ENCODE measurements at regions not wholly inside any gene's neighbourhood (a gene's known extent, or its start where the extent isn't known, plus 50 kb on each side); places are given as distances from the start of the nearest gene placed in this dataset.
A peak's percentile ranks its signal among the peaks of the same experiment; 100 is the strongest.

DNA sequence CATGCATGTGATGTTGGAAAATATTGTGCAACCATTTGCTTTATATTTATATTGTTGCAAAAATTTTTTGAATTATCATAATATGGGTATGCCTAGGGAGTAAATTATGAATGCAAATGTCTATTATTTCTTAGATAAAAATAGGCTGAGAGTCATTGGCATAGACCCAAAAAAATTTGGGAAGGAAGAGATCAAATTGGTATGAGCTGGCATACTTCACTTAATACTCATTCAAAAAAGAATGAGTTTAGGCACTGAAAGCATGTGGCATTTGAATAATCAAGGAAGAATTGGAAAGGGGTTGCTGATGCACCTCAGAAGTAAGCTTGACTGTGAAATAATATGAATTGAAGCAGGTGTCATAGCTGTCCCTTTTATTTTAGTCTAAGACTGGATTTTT is 764.0 kb upstream of the DPPA4 start:
- DNase-seq (ENCODE audit: low read depth), result no peak

GRCh38 chr3:110106805-110107204 is 769.5 kb upstream of the DPPA4 start:
- DNase-seq (ENCODE audit: low read depth), result peak; percentile 49

GRCh38 chr3:110123946-110124345 is 786.6 kb upstream of the DPPA4 start:
- DNase-seq (ENCODE audit: low read depth), result peak; percentile 6

GRCh38 chr3:110126065-110126464 is 788.7 kb upstream of the DPPA4 start:
- DNase-seq (ENCODE audit: low read depth), result peak; percentile 50

DNA sequence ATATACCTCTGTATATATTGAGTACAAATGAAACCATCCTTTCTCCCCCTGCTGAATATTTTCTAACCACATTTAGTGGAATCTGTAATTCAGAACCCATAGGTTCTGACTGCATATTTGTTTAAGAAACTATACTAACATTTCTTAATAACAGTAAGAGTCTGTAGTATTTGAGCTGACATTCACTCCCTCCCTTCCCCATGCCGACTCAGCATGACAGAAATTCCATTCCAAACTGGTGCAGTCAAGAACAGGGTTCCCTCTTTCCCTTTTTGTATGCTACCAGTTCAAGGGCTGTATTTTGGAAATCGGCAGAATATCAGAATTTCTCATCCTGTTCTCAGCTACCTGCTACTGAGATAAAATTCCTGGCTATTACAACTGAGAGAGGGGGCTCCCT is 796.6 kb upstream of the DPPA4 start:
- no peak for DNase-seq (ENCODE audit: low read depth)

GRCh38 chr3:110139048-110139447 is 801.7 kb upstream of the DPPA4 start:
- no peak for DNase-seq (ENCODE audit: low read depth)

GRCh38 chr3:110139821-110140220 is 802.5 kb upstream of the DPPA4 start:
- DNase-seq (ENCODE audit: low read depth), result no peak

DNA sequence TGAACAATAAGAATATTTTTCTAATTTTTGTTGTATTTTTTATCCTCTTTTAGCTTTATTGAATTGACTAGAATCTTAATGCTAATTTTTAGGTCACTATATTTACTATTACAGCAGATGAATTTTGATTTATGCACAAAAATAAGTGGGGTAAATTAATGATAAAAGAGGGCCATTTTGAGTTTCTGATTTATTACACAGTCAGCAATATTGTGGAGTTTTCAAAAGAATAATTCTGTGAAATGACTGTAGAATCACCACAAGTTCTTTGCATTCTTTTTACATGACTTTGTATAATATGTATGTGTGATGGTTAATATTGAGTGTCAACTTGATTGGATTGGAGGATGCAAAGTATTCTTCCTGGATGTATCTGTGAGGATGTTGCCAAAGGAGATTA is 812.4 kb upstream of the DPPA4 start:
- DNase-seq (ENCODE audit: low read depth), result peak; percentile 37

DNA sequence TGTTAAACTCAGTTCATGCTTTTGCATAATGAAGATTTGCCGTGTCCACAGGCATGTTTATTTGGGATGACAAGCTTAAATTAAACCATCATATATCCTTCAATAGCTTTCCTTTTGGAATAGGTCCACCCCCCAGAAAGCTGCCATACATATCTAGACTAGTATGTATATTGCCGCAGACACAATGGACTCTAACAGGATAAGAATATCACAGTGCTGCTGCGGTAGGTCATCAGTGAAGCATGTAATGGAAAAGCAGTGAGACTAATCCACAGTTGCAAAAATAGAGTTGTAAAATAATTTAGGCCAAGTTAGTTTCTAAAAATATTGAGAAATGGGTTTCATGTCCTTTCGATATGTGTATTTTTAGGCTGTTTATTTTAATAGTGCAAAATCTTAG is 819.9 kb upstream of the DPPA4 start:
- no peak for DNase-seq (ENCODE audit: low read depth)

GRCh38 chr3:110164632-110165369 is 827.5 kb upstream of the DPPA4 start:
- DNase-seq (ENCODE audit: low read depth), result peak; percentile 44

DNA sequence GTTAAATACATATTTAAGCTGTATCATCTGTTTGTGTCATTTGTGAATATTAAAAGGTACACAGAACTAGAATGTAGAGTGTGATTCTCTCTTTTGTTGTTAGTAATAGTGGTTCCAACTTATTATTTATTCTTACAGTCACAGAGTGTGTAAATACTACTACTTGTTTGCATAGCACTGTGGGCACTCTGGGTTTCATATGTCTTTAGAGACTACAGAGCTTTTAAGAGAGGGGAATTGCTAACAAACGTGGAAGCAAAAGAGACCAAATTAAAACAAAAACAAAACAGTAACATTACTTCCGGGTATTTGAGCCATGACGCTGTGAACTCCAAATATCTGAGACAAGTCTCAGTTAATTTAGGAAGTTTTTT is 828.0 kb upstream of the DPPA4 start:
- DNase-seq (ENCODE audit: low read depth), result no peak

DNA sequence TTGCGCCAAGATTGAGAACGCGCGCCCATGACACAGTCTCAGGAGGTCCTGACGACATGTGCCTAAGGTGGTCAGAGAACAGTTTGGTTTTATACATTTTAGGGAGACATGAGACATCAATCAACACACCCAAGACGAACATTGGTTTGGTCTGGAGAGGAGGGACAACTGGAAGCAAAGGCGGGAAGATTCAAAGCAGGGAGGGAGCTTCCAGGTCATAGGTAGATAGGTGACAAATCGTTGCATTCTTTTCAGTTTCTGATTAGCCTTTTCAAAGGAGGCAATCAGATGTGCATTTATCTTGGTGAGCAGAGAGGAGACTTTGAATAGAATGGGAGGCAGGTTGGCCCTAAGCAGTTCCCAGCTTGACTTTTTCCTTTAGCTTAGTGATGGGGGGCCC is 828.4 kb upstream of the DPPA4 start:
- DNase-seq (ENCODE audit: low read depth), result no peak

DNA sequence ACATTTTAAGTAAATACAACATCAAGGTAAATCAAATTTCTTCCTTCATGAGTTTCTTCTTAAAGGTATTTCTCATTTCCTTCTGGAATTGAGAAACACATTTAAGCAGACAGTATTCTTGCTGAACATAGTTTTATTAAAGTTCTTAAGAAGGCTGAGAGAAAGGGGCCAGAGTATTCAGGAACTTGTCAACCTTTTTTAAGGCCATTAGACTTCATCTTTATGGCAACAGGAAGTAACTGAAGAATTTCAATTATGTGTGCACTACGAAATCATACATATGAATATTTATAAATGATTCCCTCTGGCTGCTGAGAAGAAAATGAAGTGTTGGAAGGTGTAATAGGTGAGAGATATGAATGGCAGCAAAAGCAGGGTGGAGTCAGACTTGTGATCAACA is 829.4 kb upstream of the DPPA4 start:
- no peak for DNase-seq (ENCODE audit: low read depth)

DNA sequence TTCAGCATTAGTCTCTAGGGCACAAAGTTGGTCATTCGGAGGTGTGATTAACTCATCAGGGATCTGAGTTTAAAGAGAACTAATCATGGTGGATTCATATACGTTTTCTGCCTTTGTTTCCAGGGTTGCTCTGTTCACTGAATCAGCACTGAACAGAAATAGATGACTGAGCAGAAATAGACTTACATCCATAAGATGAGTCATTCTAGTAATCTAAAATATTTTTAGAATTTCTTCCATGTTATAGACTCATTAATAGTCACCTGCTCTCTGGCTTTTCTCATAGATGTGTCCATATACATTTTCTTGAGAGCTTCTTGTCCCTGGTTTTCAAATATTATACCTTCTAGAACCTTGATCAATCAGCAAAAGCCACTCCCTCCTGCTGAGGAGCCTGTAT is 837.6 kb upstream of the DPPA4 start:
- peak; percentile 27 for DNase-seq (ENCODE audit: low read depth)

GRCh38 chr3:110178965-110179364 is 841.6 kb upstream of the DPPA4 start:
- peak; percentile 35 for DNase-seq (ENCODE audit: low read depth)

GRCh38 chr3:110180733-110181132 is 843.4 kb upstream of the DPPA4 start:
- no peak for DNase-seq (ENCODE audit: low read depth)

DNA sequence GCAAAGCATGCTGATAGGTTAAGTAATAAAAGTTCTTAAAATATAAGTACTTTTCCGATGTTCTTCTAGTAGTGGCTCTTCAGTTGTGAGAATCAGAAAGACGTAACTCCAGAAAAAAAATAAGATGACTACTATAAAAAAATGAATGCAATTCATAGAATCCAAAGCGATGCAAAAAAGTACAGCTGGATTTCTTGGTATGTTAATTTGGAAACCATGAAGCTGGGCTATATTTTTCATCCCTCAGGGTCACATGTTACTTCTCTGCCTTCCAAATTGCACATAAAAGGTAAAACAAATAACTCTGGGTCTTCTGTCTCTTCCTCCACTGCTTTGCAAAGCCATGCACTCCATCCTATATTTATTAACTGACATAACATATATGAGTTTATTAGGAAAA is 843.9 kb upstream of the DPPA4 start:
- DNase-seq (ENCODE audit: low read depth), result no peak

DNA sequence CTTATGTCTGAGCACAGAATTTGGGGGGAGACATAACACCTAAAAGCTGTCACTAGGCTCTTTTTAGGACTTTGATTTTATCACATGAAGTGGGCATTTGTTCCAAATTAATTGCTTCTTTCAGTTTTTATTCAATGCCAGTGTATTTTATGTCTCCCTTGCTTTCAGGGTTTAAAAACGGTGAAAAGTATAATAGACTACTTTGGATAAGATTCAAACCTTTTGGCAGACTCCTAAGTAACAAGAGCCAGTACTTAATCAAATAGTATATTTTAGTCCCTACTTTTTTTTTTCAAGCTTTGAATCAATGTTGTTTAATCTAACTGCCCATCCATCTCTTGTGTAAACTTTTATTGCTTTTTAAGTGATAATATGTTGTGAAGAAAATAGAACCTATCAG is 847.2 kb upstream of the DPPA4 start:
- DNase-seq (ENCODE audit: low read depth), result no peak

DNA sequence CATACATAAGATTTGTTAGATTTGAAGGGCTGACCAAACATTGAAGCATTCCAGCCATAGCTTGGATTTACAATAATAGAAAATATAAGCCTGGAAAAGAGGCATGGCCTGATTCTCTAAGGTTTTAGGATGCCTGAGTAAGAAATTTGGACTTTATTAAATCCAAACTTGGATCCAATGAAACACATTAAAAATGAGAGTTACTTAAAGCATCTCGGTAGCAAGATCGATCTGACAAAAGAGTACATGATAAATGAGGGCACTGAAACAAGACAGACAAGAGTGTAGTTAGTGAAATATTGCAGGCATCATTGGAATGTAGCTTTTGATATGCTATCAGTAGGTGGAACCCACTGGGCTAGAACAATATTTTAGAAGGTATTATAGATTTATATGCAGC is 855.7 kb upstream of the DPPA4 start:
- peak; percentile 8 for DNase-seq (ENCODE audit: low read depth)

DNA sequence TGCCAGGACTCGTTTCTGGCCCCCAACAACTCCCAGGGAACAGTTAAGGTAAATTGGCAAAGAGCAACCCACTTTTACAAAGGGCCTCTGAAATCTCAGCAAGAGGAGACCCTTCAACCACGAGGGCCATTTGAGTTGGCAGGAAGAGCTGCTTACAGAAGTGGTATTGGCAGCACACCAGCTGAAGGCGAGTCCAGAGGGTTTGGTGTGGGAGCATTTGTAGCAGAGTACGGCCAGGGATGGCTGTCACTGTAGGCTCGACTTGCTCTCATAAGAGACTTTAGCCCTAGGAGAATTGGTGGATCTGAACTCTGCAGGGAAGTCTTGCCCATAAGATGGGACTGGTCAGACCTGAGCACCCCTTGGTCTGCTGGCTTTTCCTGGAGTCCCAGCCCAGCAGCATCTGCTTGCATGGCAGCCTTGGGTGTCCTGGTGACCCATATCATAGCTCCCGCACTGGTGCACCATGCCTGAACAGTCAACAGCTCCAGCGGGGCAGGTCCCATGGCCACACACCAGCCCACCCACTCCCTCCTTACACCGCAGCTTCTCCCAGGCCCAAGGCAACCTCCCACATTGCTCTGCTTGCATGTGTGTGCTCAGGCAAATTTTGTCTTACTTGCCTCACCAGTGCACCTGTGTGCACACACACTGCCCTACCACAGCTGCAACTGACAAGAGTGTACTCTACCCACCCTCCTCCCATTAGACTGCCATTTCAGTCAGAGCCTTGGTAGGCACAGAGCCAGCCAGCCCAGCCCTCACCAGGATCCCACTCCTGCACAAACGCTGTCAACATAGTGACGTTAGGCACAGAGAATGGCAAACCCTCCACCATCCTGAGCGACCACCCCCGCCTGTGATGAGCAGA is 861.6 kb upstream of the DPPA4 start:
- DNase-seq (ENCODE audit: low read depth), result no peak

- DNase-seq (ENCODE audit: low read depth), result no peak
Measured at GRCh38 chr3:110199588-110199943, 862.2 kb upstream of the DPPA4 start.

GRCh38 chr3:110210086-110210660 is 861.4 kb upstream of the NECTIN3 start:
- no peak for DNase-seq (ENCODE audit: low read depth)

DNA sequence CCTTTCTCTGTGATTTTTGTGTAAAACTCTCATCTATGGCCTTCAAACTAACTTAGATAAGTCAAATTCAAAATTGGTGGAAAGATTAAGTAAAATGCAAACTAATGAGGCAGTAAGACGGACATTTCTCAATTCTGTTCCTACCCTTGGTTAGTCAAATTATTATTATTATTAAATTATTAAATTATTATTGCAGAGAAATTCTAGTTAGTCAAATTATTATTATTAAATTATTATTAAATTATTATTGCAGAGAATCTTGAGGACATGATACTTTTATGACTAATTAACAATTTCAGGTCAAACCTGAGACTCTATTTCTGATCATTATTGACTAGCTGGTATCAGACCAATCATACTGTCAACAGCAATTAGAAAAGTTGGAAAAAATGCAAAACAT is 845.0 kb upstream of the NECTIN3 start:
- no peak for DNase-seq (ENCODE audit: low read depth)

Measured in iris pigment epithelial cell (primary cell).